Fibroblast of lung (primary cell): ENCODE measurements at regions not wholly inside any gene's neighbourhood (a gene's known extent, or its start where the extent isn't known, plus 50 kb on each side); places are given as distances from the start of the nearest gene placed in this dataset.

Experiments used
- DNase-seq, 2 donors: peaks; one replicate each; pipeline versions ENCODE4 v3.0.0 to v3.0.0-alpha.2; 2010; ENCODE audit warnings: low read depth in 2 of 2
- H2AFZ ChIP-seq: 2 replicates; pipeline ENCODE4 v1.5.1; 2012; ENCODE audit warnings: low read length, control low read depth, inconsistent platforms
- H3K27ac ChIP-seq: 2 replicates; pipeline ENCODE4 v1.5.1; 2011; ENCODE audit warnings: low read length, control low read depth; ENCODE audit not compliant: insufficient read depth
- H3K27me3 ChIP-seq: 2 replicates; pipeline ENCODE4 v1.5.1; 2011; ENCODE audit warnings: mild to moderate bottlenecking, low read length; ENCODE audit not compliant: control insufficient read depth, insufficient read depth
- H3K36me3 ChIP-seq: 2 replicates; pipeline ENCODE4 v1.5.1; 2011; ENCODE audit warnings: low read length; ENCODE audit not compliant: control insufficient read depth, insufficient read depth
- H3K4me1 ChIP-seq: 2 replicates; pipeline ENCODE4 v1.5.1; 2011; ENCODE audit warnings: low read length; ENCODE audit not compliant: control insufficient read depth, insufficient read depth; ENCODE audit errors: extremely low read depth
- H3K4me2 ChIP-seq: 2 replicates; pipeline ENCODE4 v1.5.1; 2011; ENCODE audit warnings: low read length, control low read depth; ENCODE audit not compliant: insufficient read depth; ENCODE audit errors: extremely low read depth
- H3K4me3 ChIP-seq, 4 experiments: fragments of 200-600 bp in 1 of 4; sonication (generic) in 1 of 4; replicated peaks in 1 of 4; 2 replicates each; pipeline ENCODE4 v1.5.1; 2011 to 2016; ENCODE audit warnings: low read length in 4 of 4, low read depth in 3 of 4, mild to moderate bottlenecking in 3 of 4, control low read depth in 2 of 4, inconsistent platforms in 1 of 4, mixed read lengths in 1 of 4; ENCODE audit not compliant: insufficient read depth in 1 of 4; ENCODE audit errors: control extremely low read depth in 1 of 4
- H3K79me2 ChIP-seq: 2 replicates; pipeline ENCODE4 v1.5.1; 2012; ENCODE audit warnings: mild to moderate bottlenecking, low read length, inconsistent platforms; ENCODE audit not compliant: control insufficient read depth, insufficient read depth
- H3K9ac ChIP-seq: 2 replicates; pipeline ENCODE4 v1.5.1; 2011; ENCODE audit warnings: mild to moderate bottlenecking, low read length, control low read depth; ENCODE audit not compliant: insufficient read depth
- H3K9me3 ChIP-seq: 2 replicates; pipeline ENCODE4 v1.5.1; 2012; ENCODE audit warnings: low read depth, low read length; ENCODE audit not compliant: control insufficient read depth, insufficient read depth
- H4K20me1 ChIP-seq: 2 replicates; pipeline ENCODE4 v1.5.1; 2011; ENCODE audit warnings: low read length; ENCODE audit not compliant: control insufficient read depth, insufficient read depth; ENCODE audit errors: extremely low read depth
- EZH2 ChIP-seq: IDR thresholded peaks from 2 replicates; pipeline ENCODE4 v1.5.1; 2012; ENCODE audit warnings: low read length, control low read depth, mild to moderate bottlenecking; ENCODE audit errors: missing control alignments
- TF ChIP-seq, protein P1 (sequence below), 2 donors: IDR thresholded peaks in 1 of 2; conservative IDR thresholded peaks in 1 of 2; 1 replicate in 1 of 2; 2 replicates in 1 of 2; pipeline ENCODE4 v1.5.1; 2011 to 2012; ENCODE audit warnings: low read length in 2 of 2, control low read depth in 1 of 2, inconsistent platforms in 1 of 2, low read depth in 1 of 2, mild to moderate bottlenecking in 1 of 2

DNA sequence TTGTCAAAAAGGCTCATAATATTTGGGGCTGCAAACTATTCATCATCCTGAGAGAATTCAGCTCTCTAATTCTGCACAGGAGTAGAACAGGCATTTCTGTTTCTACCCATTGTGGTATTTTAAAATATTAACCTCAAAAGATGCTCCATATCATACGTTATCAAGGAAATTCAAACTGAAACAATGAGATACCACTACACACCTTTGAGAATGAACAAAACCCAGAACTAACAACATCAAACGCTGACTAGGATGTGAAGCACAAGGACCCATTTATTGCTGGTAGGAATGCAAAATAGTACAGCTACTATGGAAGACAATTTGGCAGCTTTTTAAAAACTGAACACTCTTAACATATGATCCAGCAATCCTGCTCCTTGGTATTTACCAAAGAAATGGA is 171.8 kb downstream of the DUSP6 start:
- H3K9me3 ChIP-seq, result no peaks in the 10 kb centered on the region
- no peaks in the 10 kb centered on the region for H3K36me3 ChIP-seq
- no peak overlapping the region for H3K27ac ChIP-seq
- H3K4me2 ChIP-seq, result no peak overlapping the region
- no peak for DNase-seq
- TF ChIP-seq, protein P1, sequence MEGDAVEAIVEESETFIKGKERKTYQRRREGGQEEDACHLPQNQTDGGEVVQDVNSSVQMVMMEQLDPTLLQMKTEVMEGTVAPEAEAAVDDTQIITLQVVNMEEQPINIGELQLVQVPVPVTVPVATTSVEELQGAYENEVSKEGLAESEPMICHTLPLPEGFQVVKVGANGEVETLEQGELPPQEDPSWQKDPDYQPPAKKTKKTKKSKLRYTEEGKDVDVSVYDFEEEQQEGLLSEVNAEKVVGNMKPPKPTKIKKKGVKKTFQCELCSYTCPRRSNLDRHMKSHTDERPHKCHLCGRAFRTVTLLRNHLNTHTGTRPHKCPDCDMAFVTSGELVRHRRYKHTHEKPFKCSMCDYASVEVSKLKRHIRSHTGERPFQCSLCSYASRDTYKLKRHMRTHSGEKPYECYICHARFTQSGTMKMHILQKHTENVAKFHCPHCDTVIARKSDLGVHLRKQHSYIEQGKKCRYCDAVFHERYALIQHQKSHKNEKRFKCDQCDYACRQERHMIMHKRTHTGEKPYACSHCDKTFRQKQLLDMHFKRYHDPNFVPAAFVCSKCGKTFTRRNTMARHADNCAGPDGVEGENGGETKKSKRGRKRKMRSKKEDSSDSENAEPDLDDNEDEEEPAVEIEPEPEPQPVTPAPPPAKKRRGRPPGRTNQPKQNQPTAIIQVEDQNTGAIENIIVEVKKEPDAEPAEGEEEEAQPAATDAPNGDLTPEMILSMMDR (conservative IDR thresholded peaks at IDR 0.05 in 1 of 2, IDR thresholded peaks at IDR 0.05 in 1 of 2; ENCODE audit: low read depth in 1 of 2, low read length in 2 of 2), result no peak
- no peak for TF ChIP-seq EZH2
- no peaks in the 10 kb centered on the region for H3K4me1 ChIP-seq
- no peaks in the 10 kb centered on the region for H3K27me3 ChIP-seq
- no peak overlapping the region for H3K4me3 ChIP-seq
- no peak overlapping the region for H3K9ac ChIP-seq
- H3K79me2 ChIP-seq, result no peaks in the 10 kb centered on the region
- no peaks in the 10 kb centered on the region for H4K20me1 ChIP-seq
- H2AFZ ChIP-seq, result no peak overlapping the region

DNA sequence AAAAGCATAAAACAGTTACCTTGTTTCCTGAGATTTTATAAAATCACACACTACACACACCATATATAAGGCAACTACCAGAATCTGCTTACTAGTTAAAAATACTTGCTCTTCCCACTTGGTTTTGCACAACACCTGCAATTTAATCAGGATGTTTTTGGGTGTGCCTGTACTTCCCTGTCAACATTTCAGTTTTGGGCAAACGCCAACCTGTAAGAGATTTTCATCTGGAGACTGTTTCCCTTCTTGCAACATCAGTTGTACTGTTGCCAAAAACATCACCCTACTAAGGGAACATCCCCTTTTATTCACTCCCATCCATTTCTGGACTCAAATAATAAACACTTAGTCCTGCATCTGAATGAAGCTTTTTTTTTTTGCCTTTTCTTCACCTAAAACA is 172.3 kb downstream of the DUSP6 start:
- Histone ChIP-seq H3K36me3 (no peaks in the 10 kb centered on the region), H3K4me1 (no peaks in the 10 kb centered on the region), H2AFZ (no peak overlapping the region), H3K4me3 (no peak overlapping the region), H3K9ac (no peak overlapping the region), H3K9me3 (no peaks in the 10 kb centered on the region), H3K27me3 (no peaks in the 10 kb centered on the region), H3K4me2 (no peak overlapping the region), H3K79me2 (no peaks in the 10 kb centered on the region), H3K27ac (no peak overlapping the region), H4K20me1 (no peaks in the 10 kb centered on the region)
- no peak for TF ChIP-seq EZH2
- TF ChIP-seq, protein P1 (conservative IDR thresholded peaks at IDR 0.05 in 1 of 2, IDR thresholded peaks at IDR 0.05 in 1 of 2; ENCODE audit: low read depth in 1 of 2, low read length in 2 of 2), result no peak
- peak; percentile 72 to 98 for DNase-seq

DNA sequence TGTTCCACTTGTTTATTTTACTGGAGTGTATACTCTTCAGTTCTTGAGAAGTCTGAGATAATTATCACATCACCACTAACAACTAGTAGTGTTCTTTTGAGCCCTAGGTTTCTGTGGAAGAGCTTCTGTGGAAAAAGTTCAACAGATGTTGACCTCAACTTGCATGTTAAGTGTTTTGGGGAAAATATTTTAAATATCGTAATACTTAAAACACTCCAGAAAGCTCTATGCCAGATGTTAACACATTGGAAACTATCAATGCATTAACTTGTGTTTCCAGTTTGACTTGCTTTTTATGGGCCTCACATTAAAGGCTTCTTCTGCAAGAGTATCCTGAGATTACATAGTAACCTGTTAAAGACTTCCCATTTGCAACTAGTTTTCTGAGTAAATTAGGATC is 173.1 kb downstream of the DUSP6 start:
- H3K9ac ChIP-seq, result no peak overlapping the region
- no peak overlapping the region for H3K27ac ChIP-seq
- no peak overlapping the region for H3K4me3 ChIP-seq
- no peaks in the 10 kb centered on the region for H3K4me1 ChIP-seq
- no peak overlapping the region for H2AFZ ChIP-seq
- no peaks in the 10 kb centered on the region for H3K79me2 ChIP-seq
- H3K9me3 ChIP-seq, result no peaks in the 10 kb centered on the region
- H4K20me1 ChIP-seq, result no peaks in the 10 kb centered on the region
- no peak for DNase-seq
- no peaks in the 10 kb centered on the region for H3K36me3 ChIP-seq
- TF ChIP-seq, protein P1 (conservative IDR thresholded peaks at IDR 0.05 in 1 of 2, IDR thresholded peaks at IDR 0.05 in 1 of 2; ENCODE audit: low read depth in 1 of 2, low read length in 2 of 2), result no peak
- TF ChIP-seq EZH2, result no peak
- no peak overlapping the region for H3K4me2 ChIP-seq
- H3K27me3 ChIP-seq, result no peaks in the 10 kb centered on the region
